Keratinocyte (primary cell): ENCODE measurements at regions not wholly inside any gene's neighbourhood (a gene's known extent, or its start where the extent isn't known, plus 50 kb on each side); places are given as distances from the start of the nearest gene placed in this dataset.

Experiments used
- DNase-seq: peaks from one replicate; pipeline ENCODE4 v3.0.0-alpha.2; 2011; ENCODE audit warnings: low read depth, missing footprints, low spot score
- FAIRE-seq: peaks from 2 replicates; lab custom pipeline; 2011; peaks lifted over from hg19 to GRCh38; lab: Jason Lieb, UNC
- H2AFZ ChIP-seq: 2 replicates; pipeline ENCODE4 v1.6.0; 2012; ENCODE audit warnings: low read length, control low read depth, inconsistent platforms; ENCODE audit not compliant: control insufficient read depth
- H3K27ac ChIP-seq: 2 replicates; pipeline ENCODE4 v1.5.1; 2011; ENCODE audit warnings: low read length; ENCODE audit not compliant: control insufficient read depth, insufficient read depth
- H3K27me3 ChIP-seq: 3 replicates; pipeline ENCODE4 v1.6.0; 2011; ENCODE audit warnings: low read length; ENCODE audit not compliant: control insufficient read depth, insufficient read depth; ENCODE audit errors: extremely low read depth
- H3K36me3 ChIP-seq, 2 experiments: 2 replicates in 1 of 2; 3 replicates in 1 of 2; pipeline ENCODE4 v1.5.1; 2011; ENCODE audit warnings: low read length in 2 of 2, mild to moderate bottlenecking in 1 of 2; ENCODE audit not compliant: control insufficient read depth in 2 of 2, insufficient read depth in 2 of 2; ENCODE audit errors: extremely low read depth in 1 of 2
- H3K4me1 ChIP-seq: 3 replicates; pipeline ENCODE4 v1.5.1; 2011; ENCODE audit warnings: low read length; ENCODE audit not compliant: control insufficient read depth, insufficient read depth; ENCODE audit errors: extremely low read depth
- H3K4me2 ChIP-seq: 3 replicates; pipeline ENCODE4 v1.6.0; 2011; ENCODE audit warnings: low read depth, low read length; ENCODE audit not compliant: control insufficient read depth, insufficient read depth; ENCODE audit errors: extremely low read depth
- H3K4me3 ChIP-seq, 3 experiments: fragments of 200-600 bp in 1 of 3; sonication (generic) in 1 of 3; 2 replicates in 2 of 3; 3 replicates in 1 of 3; pipeline ENCODE4 v1.5.1; 2011 to 2016; ENCODE audit warnings: low read length in 3 of 3, mild to moderate bottlenecking in 3 of 3, control low read depth in 2 of 3, inconsistent platforms in 1 of 3, low read depth in 1 of 3, mixed read lengths in 1 of 3, mixed run types in 1 of 3, moderate library complexity in 1 of 3; ENCODE audit not compliant: control insufficient read depth in 2 of 3, insufficient read depth in 2 of 3; ENCODE audit errors: extremely low read depth in 1 of 3
- H3K79me2 ChIP-seq: 2 replicates; pipeline ENCODE4 v1.6.0; 2012; ENCODE audit warnings: low read length; ENCODE audit not compliant: control insufficient read depth, insufficient read depth
- H3K9ac ChIP-seq: 3 replicates; pipeline ENCODE4 v1.6.0; 2011; ENCODE audit warnings: low read length; ENCODE audit not compliant: control insufficient read depth, insufficient read depth; ENCODE audit errors: extremely low read depth
- H3K9me1 ChIP-seq: 3 replicates; pipeline ENCODE4 v1.6.0; 2011; ENCODE audit warnings: low read length; ENCODE audit not compliant: control insufficient read depth, insufficient read depth; ENCODE audit errors: extremely low read depth
- H3K9me3 ChIP-seq: 2 replicates; pipeline ENCODE4 v1.5.1; 2012; ENCODE audit warnings: low read depth, low read length; ENCODE audit not compliant: control insufficient read depth
- H4K20me1 ChIP-seq: 3 replicates; pipeline ENCODE4 v1.6.0; 2011; ENCODE audit warnings: low read length; ENCODE audit not compliant: control insufficient read depth, insufficient read depth; ENCODE audit errors: extremely low read depth
- EZH2 ChIP-seq: IDR thresholded peaks from one replicate; pipeline ENCODE4 v1.6.1; 2012; ENCODE audit warnings: inconsistent platforms, mild to moderate bottlenecking, low read length, moderate library complexity
- dilution Hi-C: fragments of 300-500 bp; cut with MboI; formaldehyde crosslinking; loops from one replicate; pipeline ENCODE4 v1.7.0; 2020; ENCODE audit warnings: low sequenced_read_pairs; ENCODE audit not compliant: extremely low pct_ligation_motif_present
- TF ChIP-seq, protein P1 (sequence below), 3 experiments: IDR thresholded peaks in 1 of 3; conservative IDR thresholded peaks in 1 of 3; optimal IDR thresholded peaks in 1 of 3; 2 replicates in 2 of 3; 3 replicates in 1 of 3; pipeline versions ENCODE3 to v1.5.1; 2011; ENCODE audit warnings: low read length in 3 of 3, mild to moderate bottlenecking in 3 of 3, moderate library complexity in 2 of 3, control low read depth in 1 of 3, inconsistent platforms in 1 of 3; ENCODE audit not compliant: insufficient read depth in 2 of 3; ENCODE audit errors: extremely low read depth in 1 of 3

GRCh38 chr5:51685419-51685818, 302.2 kb downstream of the ISL1 start:
- Histone ChIP-seq H3K27me3 (no peaks in the 10 kb centered on the region), H3K9me3 (no peaks in the 10 kb centered on the region), H4K20me1 (no peaks in the 10 kb centered on the region), H2AFZ (no peak overlapping the region), H3K36me3 (no peaks in the 10 kb centered on the region), H3K4me2 (no peak overlapping the region), H3K9me1 (no peaks in the 10 kb centered on the region), H3K27ac (no peak overlapping the region), H3K4me3 (no peak overlapping the region), H3K4me1 (no peaks in the 10 kb centered on the region), H3K9ac (no peak overlapping the region), H3K79me2 (no peaks in the 10 kb centered on the region)
- no peak for TF ChIP-seq EZH2
- TF ChIP-seq, protein P1, sequence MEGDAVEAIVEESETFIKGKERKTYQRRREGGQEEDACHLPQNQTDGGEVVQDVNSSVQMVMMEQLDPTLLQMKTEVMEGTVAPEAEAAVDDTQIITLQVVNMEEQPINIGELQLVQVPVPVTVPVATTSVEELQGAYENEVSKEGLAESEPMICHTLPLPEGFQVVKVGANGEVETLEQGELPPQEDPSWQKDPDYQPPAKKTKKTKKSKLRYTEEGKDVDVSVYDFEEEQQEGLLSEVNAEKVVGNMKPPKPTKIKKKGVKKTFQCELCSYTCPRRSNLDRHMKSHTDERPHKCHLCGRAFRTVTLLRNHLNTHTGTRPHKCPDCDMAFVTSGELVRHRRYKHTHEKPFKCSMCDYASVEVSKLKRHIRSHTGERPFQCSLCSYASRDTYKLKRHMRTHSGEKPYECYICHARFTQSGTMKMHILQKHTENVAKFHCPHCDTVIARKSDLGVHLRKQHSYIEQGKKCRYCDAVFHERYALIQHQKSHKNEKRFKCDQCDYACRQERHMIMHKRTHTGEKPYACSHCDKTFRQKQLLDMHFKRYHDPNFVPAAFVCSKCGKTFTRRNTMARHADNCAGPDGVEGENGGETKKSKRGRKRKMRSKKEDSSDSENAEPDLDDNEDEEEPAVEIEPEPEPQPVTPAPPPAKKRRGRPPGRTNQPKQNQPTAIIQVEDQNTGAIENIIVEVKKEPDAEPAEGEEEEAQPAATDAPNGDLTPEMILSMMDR (optimal IDR thresholded peaks at IDR 0.05 in 1 of 3, IDR thresholded peaks at IDR 0.05 in 1 of 3, conservative IDR thresholded peaks at IDR 0.05 in 1 of 3; ENCODE audit: extremely low read depth in 1 of 3, insufficient read depth in 2 of 3, low read length in 3 of 3): no peak
- no peak for FAIRE-seq
- DNase-seq: no peak
- dilution Hi-C loops: no loop called here

DNA sequence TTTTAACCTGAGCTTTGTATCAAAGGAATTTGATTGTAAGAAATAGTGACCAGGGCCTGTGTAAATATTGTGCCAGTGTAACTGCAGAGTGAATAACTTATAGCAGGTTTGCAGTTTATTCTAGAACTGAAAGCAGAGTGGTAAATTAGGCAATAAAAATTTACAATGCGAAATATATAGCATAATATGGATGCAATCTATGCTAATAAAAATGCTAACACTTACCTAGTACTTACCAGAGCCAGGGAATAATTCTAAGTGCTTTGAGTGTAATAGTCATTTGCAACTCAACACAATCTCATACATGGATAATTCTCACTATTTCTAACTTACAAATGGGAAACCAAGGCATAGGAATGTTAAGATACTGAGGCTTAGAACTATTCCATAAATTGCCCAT, 303.4 kb downstream of the ISL1 start:
- no peak overlapping the region for H3K4me3 ChIP-seq
- no peaks in the 10 kb centered on the region for H3K9me3 ChIP-seq
- no peak overlapping the region for H3K4me2 ChIP-seq
- dilution Hi-C loops: no loop called here
- H3K27me3 ChIP-seq: no peaks in the 10 kb centered on the region
- H3K9ac ChIP-seq: no peak overlapping the region
- no peaks in the 10 kb centered on the region for H3K4me1 ChIP-seq
- H2AFZ ChIP-seq: no peak overlapping the region
- no peak overlapping the region for H3K27ac ChIP-seq
- no peaks in the 10 kb centered on the region for H3K79me2 ChIP-seq
- FAIRE-seq (no peak), DNase-seq (no peak)
- no peaks in the 10 kb centered on the region for H3K9me1 ChIP-seq
- no peaks in the 10 kb centered on the region for H4K20me1 ChIP-seq
- no peaks in the 10 kb centered on the region for H3K36me3 ChIP-seq
- TF ChIP-seq EZH2: no peak
- TF ChIP-seq, protein P1 (optimal IDR thresholded peaks at IDR 0.05 in 1 of 3, IDR thresholded peaks at IDR 0.05 in 1 of 3, conservative IDR thresholded peaks at IDR 0.05 in 1 of 3; ENCODE audit: extremely low read depth in 1 of 3, insufficient read depth in 2 of 3, low read length in 3 of 3): no peak
